ENCODE measurements at regions not wholly inside any gene's neighbourhood (a gene's known extent, or its start where the extent isn't known, plus 50 kb on each side); places are given as distances from the start of the nearest gene placed in this dataset.

DNA sequence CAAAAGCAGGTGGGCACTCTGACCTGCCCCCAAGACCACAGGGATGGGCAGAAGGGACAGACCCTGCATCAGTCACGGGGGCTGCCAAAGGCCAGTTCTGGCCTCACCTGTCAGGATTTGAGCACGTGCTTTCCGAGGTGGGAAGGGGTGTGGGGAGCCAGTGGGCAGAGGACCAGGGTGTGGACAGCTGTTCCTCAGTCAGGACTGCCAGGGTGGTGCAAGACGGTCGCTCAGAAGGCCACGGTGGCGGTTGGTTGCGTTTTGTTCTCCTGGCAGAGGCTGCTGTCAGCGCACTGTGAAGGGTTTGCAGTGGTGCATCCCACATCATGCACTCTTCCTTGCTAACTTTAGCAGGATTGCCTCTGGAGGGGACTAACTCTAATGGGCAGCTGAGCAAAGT is 665.3 kb upstream of the RAB6C start:
- no peak overlapping the region for H3K4me2 ChIP-seq (ENCODE audit: low read depth, low read length)
- no peaks in the 10 kb centered on the region for H3K27me3 ChIP-seq (replicated peaks; ENCODE audit: insufficient read depth, low read length)
- no peak for TF ChIP-seq EZH2phosphoT487 (IDR thresholded peaks at IDR 0.05; ENCODE audit: low read length)
- TF ChIP-seq CTCF (IDR thresholded peaks at IDR 0.05; ENCODE audit: low read length): no peak
- TF ChIP-seq EZH2 (optimal IDR thresholded peaks at IDR 0.05; ENCODE audit: low read depth, low read length): no peak
- H3K4me1 ChIP-seq (ENCODE audit: low read length): no peaks in the 10 kb centered on the region
- no peak overlapping the region for H2AFZ ChIP-seq (ENCODE audit: low read length)
- no peak for DNase-seq
- no peaks in the 10 kb centered on the region for H3K36me3 ChIP-seq (replicated peaks; ENCODE audit: insufficient read depth, low read length)
- H3K4me3 ChIP-seq (ENCODE audit: low read length): no peak overlapping the region
- no peak overlapping the region for H3K27ac ChIP-seq (ENCODE audit: low read length)
- H4K20me1 ChIP-seq (ENCODE audit: insufficient read depth, low read length): no peaks in the 10 kb centered on the region
- no peaks in the 10 kb centered on the region for H3K9me3 ChIP-seq (replicated peaks; ENCODE audit: insufficient read depth, low read length)
- H3K79me2 ChIP-seq (ENCODE audit: low read length): no peaks in the 10 kb centered on the region
- no peak overlapping the region for H3K9ac ChIP-seq (ENCODE audit: low read length)
- no peaks in the 10 kb centered on the region for H3K9me2 ChIP-seq (replicated peaks; ENCODE audit: insufficient read depth, low read length)
- H3F3A ChIP-seq (ENCODE audit: insufficient read depth, low read length): no peaks in the 10 kb centered on the region

GRCh38 chr2:129318581-129319421 is 660.7 kb upstream of the RAB6C start:
- no peak overlapping the region for H3K4me3 ChIP-seq (ENCODE audit: low read length)
- no peak overlapping the region for H3K4me2 ChIP-seq (ENCODE audit: low read depth, low read length)
- no peaks in the 10 kb centered on the region for H3K36me3 ChIP-seq (replicated peaks; ENCODE audit: insufficient read depth, low read length)
- no peaks in the 10 kb centered on the region for H3K4me1 ChIP-seq (ENCODE audit: low read length)
- no peak overlapping the region for H3K27ac ChIP-seq (ENCODE audit: low read length)
- TF ChIP-seq CTCF (IDR thresholded peaks at IDR 0.05; ENCODE audit: low read length) (no peak), EZH2 (optimal IDR thresholded peaks at IDR 0.05; ENCODE audit: low read depth, low read length) (no peak), EZH2phosphoT487 (IDR thresholded peaks at IDR 0.05; ENCODE audit: low read length) (no peak)
- H3K79me2 ChIP-seq (ENCODE audit: low read length): no peaks in the 10 kb centered on the region
- H3K9me3 ChIP-seq (replicated peaks; ENCODE audit: insufficient read depth, low read length): no peaks in the 10 kb centered on the region
- no peaks in the 10 kb centered on the region for H3F3A ChIP-seq (ENCODE audit: insufficient read depth, low read length)
- no peaks in the 10 kb centered on the region for H3K9me2 ChIP-seq (replicated peaks; ENCODE audit: insufficient read depth, low read length)
- no peak for DNase-seq
- no peaks in the 10 kb centered on the region for H4K20me1 ChIP-seq (ENCODE audit: insufficient read depth, low read length)
- H3K9ac ChIP-seq (ENCODE audit: low read length): no peak overlapping the region
- H2AFZ ChIP-seq (ENCODE audit: low read length): no peak overlapping the region
- no peaks in the 10 kb centered on the region for H3K27me3 ChIP-seq (replicated peaks; ENCODE audit: insufficient read depth, low read length)

DNA sequence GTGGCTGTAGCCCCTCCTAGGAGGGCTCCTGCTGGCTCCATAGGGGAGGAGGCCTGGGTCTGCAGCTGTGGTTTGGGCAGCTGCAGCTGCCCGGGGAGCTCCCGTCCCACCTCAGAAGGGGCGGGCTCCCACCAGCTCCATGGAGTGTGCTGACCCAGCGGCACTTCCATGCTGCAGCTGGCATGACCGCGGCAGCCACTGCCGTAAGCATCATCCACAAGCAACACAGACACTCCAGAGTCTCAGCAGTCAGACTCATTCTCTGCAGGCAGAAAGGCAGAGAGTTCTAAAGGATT is 660.1 kb upstream of the RAB6C start:
- no peak for DNase-seq
- Histone ChIP-seq H3K9me3 (replicated peaks; ENCODE audit: insufficient read depth, low read length) (no peaks in the 10 kb centered on the region), H3K4me2 (ENCODE audit: low read depth, low read length) (no peak overlapping the region), H3K9me2 (replicated peaks; ENCODE audit: insufficient read depth, low read length) (no peaks in the 10 kb centered on the region), H3K36me3 (replicated peaks; ENCODE audit: insufficient read depth, low read length) (no peaks in the 10 kb centered on the region), H2AFZ (ENCODE audit: low read length) (no peak overlapping the region), H3F3A (ENCODE audit: insufficient read depth, low read length) (no peaks in the 10 kb centered on the region), H3K4me3 (ENCODE audit: low read length) (no peak overlapping the region), H3K9ac (ENCODE audit: low read length) (no peak overlapping the region), H4K20me1 (ENCODE audit: insufficient read depth, low read length) (no peaks in the 10 kb centered on the region), H3K27me3 (replicated peaks; ENCODE audit: insufficient read depth, low read length) (no peaks in the 10 kb centered on the region), H3K4me1 (ENCODE audit: low read length) (no peaks in the 10 kb centered on the region), H3K27ac (ENCODE audit: low read length) (no peak overlapping the region), H3K79me2 (ENCODE audit: low read length) (no peaks in the 10 kb centered on the region)
- TF ChIP-seq EZH2 (optimal IDR thresholded peaks at IDR 0.05; ENCODE audit: low read depth, low read length) (no peak), EZH2phosphoT487 (IDR thresholded peaks at IDR 0.05; ENCODE audit: low read length) (no peak), CTCF (IDR thresholded peaks at IDR 0.05; ENCODE audit: low read length) (no peak)
